ENCODE measurements at regions not wholly inside any gene's neighbourhood (a gene's known extent, or its start where the extent isn't known, plus 50 kb on each side); places are given as distances from the start of the nearest gene placed in this dataset.

- no peak for TF ChIP-seq CTCF (conservative IDR thresholded peaks at IDR 0.05; ENCODE audit: low read depth, low read length)
- TF ChIP-seq EZH2 (IDR thresholded peaks at IDR 0.05; ENCODE audit: low read length, unreplicated experiment), result no peak
- TF ChIP-seq EZH2phosphoT487 (IDR thresholded peaks at IDR 0.05; ENCODE audit: borderline replicate concordance, low read length), result no peak
These were observed 163.5 kb upstream of the SLC10A2 start for GRCh38 chr13:103229674-103230073.
